HK-2 (cell line): ENCODE measurements at regions not wholly inside any gene's neighbourhood (a gene's known extent, or its start where the extent isn't known, plus 50 kb on each side); places are given as distances from the start of the nearest gene placed in this dataset.

Experiments used
- DNase-seq: peaks from one replicate; pipeline ENCODE4 v3.0.0-alpha.2; 2018; ENCODE audit not compliant: unreplicated experiment

- no peak for DNase-seq
These were observed 282.1 kb upstream of the ID2 start for GRCh38 chr2:8399731-8400130.

- no peak for DNase-seq
These were observed 281.7 kb upstream of the ID2 start for GRCh38 chr2:8400196-8400595.

GRCh38 chr2:8402222-8402621, 279.6 kb upstream of the ID2 start:
- no peak for DNase-seq

GRCh38 chr2:8403876-8404275, 278.0 kb upstream of the ID2 start:
- no peak for DNase-seq

- no peak for DNase-seq
These were observed 276.5 kb upstream of the ID2 start for GRCh38 chr2:8405334-8405733.

GRCh38 chr2:8406271-8406670, 275.6 kb upstream of the ID2 start:
- DNase-seq, result no peak

GRCh38 chr2:8407332-8407731, 274.5 kb upstream of the ID2 start:
- DNase-seq, result no peak

- no peak for DNase-seq
These were observed 273.0 kb upstream of the ID2 start for GRCh38 chr2:8408560-8409460.

GRCh38 chr2:8409461-8410260, 272.2 kb upstream of the ID2 start:
- no peak for DNase-seq

- peak; percentile 33 for DNase-seq
These were observed 269.8 kb upstream of the ID2 start for GRCh38 chr2:8412082-8412481.

- DNase-seq, result no peak
These were observed 269.3 kb upstream of the ID2 start for GRCh38 chr2:8412586-8412985.

- no peak for DNase-seq
These were observed 268.2 kb upstream of the ID2 start for GRCh38 chr2:8413589-8414135.

- DNase-seq, result no peak
These were observed 266.6 kb upstream of the ID2 start for GRCh38 chr2:8414946-8415879.

- no peak for DNase-seq
These were observed 265.8 kb upstream of the ID2 start for GRCh38 chr2:8416001-8416571.

- no peak for DNase-seq
These were observed 264.7 kb upstream of the ID2 start for GRCh38 chr2:8416849-8417832.

GRCh38 chr2:8418721-8419120, 263.1 kb upstream of the ID2 start:
- DNase-seq, result no peak

- DNase-seq, result no peak
These were observed 260.0 kb upstream of the ID2 start for GRCh38 chr2:8421658-8422449.

GRCh38 chr2:8422450-8422800, 259.4 kb upstream of the ID2 start:
- no peak for DNase-seq
